T-helper 9 cell (primary cell): ENCODE measurements at regions not wholly inside any gene's neighbourhood (a gene's known extent, or its start where the extent isn't known, plus 50 kb on each side); places are given as distances from the start of the nearest gene placed in this dataset.
"Not testable (repeated sequence)": the region's sequence is repeated elsewhere in the genome, so short reads cannot be mapped to it uniquely, and the experiment has no call there.

Experiments used
- DNase-seq: peaks from one replicate; pipeline ENCODE4 v3.0.0-alpha.2; 2020

GRCh38 chr13:22960827-22961226 lies 220.0 kb upstream of the SGCG start:
- no peak for DNase-seq

GRCh38 chr13:22961342-22961741 lies 219.4 kb upstream of the SGCG start:
- not testable (repeated sequence) for DNase-seq

DNA sequence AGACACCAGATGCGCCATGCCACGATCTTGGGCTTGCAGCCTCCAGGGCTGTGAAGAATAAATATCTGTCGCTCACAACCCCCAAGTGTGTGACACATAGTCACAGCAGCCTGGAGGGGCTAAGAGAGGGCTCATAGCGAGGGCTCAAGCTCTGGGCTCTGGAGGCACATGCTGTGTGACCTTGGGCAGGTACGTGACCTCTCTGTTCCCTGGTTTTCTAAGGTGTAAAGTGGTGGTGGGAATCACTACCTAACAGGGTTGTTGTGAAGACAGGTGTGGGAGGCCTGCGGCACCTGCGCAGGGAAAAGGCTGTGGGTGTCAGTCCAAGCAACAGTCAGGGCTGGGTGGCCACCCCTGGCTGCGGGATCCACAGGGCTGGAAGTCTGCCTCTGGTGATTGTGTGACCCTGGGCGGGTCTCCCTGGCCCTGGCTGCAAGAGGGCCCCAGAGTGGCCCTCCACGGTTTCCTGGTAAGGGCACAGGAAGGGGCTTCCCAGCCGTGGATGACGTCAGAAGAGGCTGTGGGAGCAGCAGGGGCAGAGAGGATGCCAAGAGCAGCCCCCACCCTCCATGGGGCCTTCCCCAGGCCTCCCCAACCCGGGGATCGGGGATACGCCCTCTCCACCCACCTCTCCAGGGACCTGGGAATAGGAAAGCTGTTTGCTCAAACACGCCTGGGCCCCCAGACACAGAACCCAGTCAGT lies 218.8 kb upstream of the SGCG start:
- DNase-seq, result no peak

GRCh38 chr13:22963384-22964053 lies 217.3 kb upstream of the SGCG start:
- not testable (repeated sequence) for DNase-seq

DNA sequence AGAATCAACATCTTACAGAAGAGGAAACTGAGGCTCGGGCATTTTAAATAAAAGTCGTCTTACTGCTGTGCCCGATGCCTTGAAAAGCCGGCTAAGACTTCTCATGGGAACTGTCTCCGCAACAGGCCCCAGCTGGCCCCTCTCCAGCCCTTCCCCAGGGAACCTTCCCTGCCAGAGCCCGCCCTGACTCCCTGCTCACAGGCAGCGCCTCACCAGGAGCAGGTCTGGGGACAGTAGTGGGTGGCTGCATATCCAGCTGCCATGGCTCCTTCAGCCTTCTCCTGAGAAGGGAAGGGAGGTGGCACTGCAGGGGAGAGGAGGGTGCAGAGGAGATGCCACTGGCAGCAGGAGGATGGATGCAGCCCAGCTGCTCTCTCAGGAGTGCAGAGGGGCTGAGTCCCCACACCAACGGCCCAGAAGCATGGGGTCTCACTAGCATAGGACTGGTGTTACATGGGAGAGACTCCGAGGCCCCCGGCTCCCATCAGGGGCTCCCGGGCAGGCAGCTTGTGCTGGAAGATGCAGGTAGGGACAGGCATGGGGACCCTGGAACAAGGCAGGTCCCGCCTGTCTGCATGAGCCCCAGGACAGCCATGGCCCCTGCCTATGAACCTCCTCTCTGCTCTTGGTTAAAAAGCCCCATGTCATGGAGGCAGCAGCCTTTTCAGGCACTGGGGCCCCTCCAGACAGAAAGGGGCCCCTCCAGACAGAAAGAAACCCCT lies 216.4 kb upstream of the SGCG start:
- DNase-seq, result no peak

DNA sequence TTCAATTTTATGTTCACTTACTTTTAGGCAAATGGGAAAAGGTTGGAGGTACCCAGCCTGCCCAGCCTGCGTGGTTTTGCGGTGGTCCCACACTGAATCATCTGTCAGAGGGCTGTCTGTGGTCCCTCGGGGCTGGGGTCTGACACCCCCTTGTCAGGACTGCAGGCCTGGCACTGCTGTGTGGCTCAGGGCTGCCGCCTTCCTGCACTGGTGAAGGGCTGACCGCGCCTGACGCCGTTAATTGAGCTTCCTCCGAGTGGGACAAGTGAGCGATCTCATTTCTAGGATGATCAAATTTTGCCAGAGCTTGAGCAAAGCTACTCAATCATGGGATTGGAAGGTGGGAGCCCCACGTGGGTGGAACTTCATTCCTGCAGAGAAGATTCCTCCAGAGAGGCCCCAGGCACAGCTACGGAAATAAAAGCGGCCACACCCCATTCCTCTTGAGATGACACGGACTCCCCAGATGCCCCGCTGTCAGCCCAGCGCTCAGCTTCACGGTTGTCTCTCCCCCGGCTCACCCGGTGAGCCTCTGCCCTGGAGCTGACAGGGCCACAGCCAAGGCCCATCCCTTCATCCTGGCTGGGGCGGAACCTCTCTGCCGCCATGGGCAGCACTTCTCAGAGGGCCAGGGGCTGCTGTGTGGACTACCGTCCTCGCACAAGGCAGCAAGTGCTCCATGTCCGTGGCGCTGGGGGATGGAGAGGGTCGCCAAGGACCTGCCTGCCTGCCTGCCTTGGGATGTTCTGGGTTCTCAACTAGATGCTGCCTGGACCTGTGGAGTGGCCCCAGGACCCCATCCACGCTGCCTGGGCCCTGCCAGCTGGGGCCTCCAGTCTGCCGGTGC lies 215.5 kb upstream of the SGCG start:
- not testable (repeated sequence) for DNase-seq

DNA sequence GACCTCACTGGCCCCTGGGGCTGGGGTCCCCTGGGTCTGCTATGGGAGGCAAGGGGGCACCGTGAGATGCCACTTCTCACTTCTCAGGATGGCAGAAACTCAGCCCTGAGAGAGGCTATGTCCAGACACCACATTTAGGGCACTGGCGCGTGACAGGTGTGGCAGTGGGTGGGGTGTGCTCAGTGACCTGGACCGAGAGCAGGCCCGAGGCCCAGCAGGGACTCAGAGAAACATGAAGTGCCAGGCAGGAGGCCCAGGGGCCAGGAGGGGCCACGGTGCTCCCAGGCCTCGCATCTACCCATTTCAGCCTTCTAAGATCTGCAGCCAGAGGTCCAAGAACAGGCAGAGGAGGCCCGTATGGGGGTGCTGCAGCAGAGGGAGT lies 214.9 kb upstream of the SGCG start:
- not testable (repeated sequence) for DNase-seq

DNA sequence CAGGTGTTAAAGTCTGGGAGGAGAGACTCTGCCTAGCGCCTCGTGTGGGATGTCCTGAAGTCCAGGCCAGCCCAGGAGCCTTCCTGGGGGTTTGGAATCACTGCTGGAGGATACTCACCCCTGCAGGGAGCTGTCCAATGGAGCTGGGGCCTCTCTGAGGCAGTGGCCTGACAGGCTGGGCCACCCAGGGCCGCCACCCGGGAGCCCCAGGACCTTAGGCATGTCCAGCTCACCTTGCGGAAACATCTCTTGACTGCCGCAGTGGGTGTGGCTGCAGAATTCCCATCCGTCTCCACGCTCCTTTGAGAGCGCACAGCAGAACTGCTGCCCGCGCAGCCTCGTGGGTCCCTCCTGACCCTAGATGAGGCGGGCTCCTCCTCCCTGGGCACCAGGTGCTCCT lies 214.0 kb upstream of the SGCG start:
- not testable (repeated sequence) for DNase-seq

- no peak for DNase-seq
These were observed 213.1 kb upstream of the SGCG start for GRCh38 chr13:22967669-22968068.

DNA sequence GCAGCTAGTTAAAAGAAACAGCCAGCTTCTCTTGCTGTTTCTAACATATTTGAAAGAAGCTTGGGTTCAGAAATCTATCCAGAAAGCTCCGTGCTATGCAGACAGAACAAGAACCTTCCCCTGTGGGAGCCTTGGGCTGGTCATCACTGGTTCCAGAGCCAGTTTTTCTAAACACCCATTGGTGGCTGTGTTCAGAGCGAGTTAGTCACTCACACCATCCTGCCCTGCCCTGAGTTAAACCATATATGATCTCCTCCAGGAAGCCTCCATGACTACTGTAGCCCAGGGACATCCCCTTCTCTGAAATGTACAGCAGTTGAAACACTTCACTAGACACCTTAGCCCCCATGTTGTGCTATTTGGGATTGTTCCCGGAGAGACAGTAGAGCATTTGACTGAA lies 200.8 kb upstream of the SGCG start:
- no peak for DNase-seq

DNA sequence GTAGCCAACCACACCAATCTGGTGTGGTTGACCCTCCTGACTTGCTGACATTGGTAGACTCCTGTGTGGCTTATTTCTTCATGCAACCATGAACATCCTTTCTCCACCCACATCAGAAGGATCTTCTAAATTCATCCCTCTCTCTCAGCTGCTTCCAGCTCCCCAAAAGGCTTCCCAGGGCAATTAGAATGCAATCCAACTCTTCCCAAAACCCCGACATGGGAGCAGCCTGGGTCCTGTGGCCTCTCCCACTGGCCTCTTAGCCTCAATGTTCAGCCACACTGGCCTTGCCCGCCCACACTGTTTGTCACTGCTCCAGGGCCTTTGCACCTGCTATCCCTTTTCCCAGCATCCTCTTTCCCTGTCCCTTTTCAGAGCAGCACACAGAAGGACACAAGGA lies 199.8 kb upstream of the SGCG start:
- no peak for DNase-seq

DNA sequence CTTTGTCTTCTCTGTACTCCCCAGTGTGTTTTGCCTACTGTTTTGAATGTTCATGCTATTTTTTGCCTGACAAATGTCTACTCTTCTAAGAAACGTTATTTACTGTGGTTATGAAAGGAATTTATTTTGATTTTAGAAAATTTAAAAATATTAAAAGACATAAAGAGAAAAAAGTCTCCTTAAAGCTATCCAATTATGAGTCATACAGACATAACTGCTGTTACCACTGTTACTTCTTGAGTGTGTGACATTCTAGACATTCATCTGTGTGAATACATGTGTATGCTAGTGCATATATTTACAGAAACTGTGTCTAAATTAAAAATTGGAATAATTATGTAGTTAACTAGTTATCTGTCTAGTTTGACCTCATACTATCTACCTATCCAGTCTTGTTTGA lies 187.6 kb upstream of the SGCG start:
- DNase-seq, result no peak

DNA sequence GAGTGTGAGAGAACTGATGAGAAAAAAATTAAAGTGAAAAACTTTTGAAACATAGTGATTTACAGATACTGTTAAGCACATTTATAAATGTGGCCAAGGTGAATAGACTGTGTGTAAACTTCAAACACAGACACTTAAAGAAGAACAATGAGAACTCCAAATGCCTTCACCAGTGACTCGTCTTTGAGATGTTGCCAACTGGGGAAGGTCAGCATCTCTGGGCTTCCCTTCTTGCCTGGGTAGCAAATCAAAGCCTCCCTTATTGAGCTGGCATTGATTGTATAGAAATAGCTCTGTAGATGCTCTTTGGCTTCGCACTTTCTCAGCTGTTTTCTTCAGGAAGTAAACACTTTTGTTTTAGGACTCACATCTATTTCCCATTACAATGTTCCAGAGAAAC lies 177.3 kb upstream of the SGCG start:
- no peak for DNase-seq

GRCh38 chr13:23007426-23007825 lies 173.4 kb upstream of the SGCG start:
- DNase-seq, result no peak

DNA sequence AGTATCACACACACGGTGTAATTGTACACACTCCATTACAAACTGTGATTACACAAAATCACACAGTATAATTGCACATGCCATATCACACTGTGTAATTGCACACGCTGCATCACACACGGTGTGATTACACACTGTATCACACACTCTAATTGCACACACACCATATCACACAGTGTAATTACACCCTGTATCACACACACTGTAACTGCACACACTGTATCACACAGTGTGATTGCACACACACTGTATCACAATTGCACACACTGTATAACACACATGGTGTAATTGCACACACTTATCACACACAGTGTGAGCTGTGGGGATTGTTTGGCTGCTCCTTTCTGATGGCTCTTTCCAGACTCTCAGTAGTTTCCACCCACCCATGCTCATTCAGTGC lies 162.6 kb upstream of the SGCG start:
- DNase-seq, result no peak

GRCh38 chr13:23020246-23020843 lies 160.4 kb upstream of the SGCG start:
- DNase-seq, result no peak

GRCh38 chr13:23021906-23022305 lies 158.9 kb upstream of the SGCG start:
- no peak for DNase-seq

- no peak for DNase-seq
These were observed 158.1 kb upstream of the SGCG start for GRCh38 chr13:23022704-23023103.

DNA sequence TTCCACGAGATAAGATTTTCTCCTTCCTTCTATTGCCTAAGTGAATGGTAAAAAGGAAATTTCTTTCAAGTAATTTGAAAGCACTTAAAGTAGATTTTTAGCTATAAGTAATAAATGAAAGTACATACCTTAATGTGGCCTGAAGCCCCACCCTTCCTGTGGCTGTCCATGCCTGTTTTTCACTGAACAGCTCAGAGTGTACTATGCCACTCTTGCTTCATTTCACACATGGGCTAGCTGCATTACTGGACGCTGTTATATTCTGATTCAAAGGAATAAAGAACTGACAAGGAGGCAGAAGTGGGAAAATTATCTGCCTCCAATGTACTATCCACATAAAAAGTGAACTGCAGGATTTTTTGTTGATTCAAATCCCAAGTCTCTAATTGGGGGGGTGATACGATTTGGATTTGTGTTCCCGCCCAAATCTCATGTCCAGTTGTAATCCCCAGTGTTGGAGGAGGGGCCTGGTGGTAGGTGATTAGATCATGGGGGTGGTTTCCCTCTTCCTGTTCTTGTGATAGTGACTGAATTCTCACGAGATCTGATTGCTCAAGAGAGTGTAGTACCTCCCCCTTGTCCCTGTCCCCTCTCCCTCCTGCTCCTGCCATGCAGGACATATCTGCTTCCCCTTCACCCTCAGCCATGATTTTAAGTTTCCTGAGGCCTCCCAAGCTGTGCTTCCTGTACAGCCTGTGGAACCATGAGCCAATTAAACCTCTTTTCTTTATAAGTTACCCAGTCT lies 154.7 kb upstream of the SGCG start:
- DNase-seq, result no peak

GRCh38 chr13:23039266-23039935 lies 141.4 kb upstream of the SGCG start:
- no peak for DNase-seq

DNA sequence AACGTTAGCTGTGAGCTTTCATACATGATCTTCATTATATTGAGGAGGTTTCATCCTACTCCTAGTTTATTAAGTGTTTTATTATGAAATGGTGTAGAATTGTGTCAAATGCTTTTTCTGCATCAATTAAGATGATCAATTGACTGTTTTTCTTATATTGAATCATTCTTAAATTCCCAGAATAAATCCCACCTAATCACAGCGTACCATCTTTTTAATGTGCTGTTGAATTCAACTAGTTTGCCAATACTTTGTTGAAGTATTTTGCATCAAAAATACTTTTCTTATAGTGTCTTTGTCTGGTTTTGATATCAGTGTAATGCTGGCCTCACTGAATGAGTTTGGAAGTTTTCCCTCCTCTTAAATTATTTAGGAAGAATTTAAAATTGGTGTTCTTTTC lies 138.6 kb upstream of the SGCG start:
- no peak for DNase-seq
